Amniotic stem cell (primary cell): ENCODE measurements at regions not wholly inside any gene's neighbourhood (a gene's known extent, or its start where the extent isn't known, plus 50 kb on each side); places are given as distances from the start of the nearest gene placed in this dataset.

Experiments used
- DNase-seq: peaks from one replicate; lab custom pipeline; 2025; lab: John Stamatoyannopoulos, UW

- DNase-seq = no peak
These were observed 359.4 kb downstream of the MZT1 start for GRCh38 chr13:72368031-72368430.

GRCh38 chr13:72346716-72347115 lies 380.7 kb downstream of the MZT1 start:
- no peak for DNase-seq

GRCh38 chr13:72342364-72342763 lies 385.1 kb downstream of the MZT1 start:
- no peak for DNase-seq

- no peak for DNase-seq
These were observed 385.5 kb downstream of the MZT1 start for GRCh38 chr13:72341904-72342303.

- DNase-seq = no peak
These were observed 409.9 kb downstream of the MZT1 start for GRCh38 chr13:72317346-72318109.

- no peak for DNase-seq
These were observed 410.7 kb downstream of the MZT1 start for GRCh38 chr13:72316716-72317115.

- DNase-seq = no peak
These were observed 412.1 kb downstream of the MZT1 start for GRCh38 chr13:72315312-72315711.

- DNase-seq = no peak
These were observed 413.2 kb downstream of the MZT1 start for GRCh38 chr13:72314210-72314609.

GRCh38 chr13:72313546-72313945 lies 413.9 kb downstream of the MZT1 start:
- DNase-seq = no peak

- DNase-seq = no peak
These were observed 423.3 kb downstream of the MZT1 start for GRCh38 chr13:72303941-72304746.

GRCh38 chr13:72296246-72296645 lies 429.2 kb upstream of the DACH1 start:
- no peak for DNase-seq

GRCh38 chr13:72295153-72295552 lies 428.1 kb upstream of the DACH1 start:
- DNase-seq = no peak

GRCh38 chr13:72293206-72293605 lies 426.2 kb upstream of the DACH1 start:
- DNase-seq = no peak

GRCh38 chr13:72290962-72291681 lies 424.1 kb upstream of the DACH1 start:
- DNase-seq = no peak

- DNase-seq = no peak
These were observed 419.4 kb upstream of the DACH1 start for GRCh38 chr13:72286421-72286820.

GRCh38 chr13:72284791-72285190 lies 417.8 kb upstream of the DACH1 start:
- no peak for DNase-seq

GRCh38 chr13:72261732-72262131 lies 394.7 kb upstream of the DACH1 start:
- DNase-seq = no peak

- DNase-seq = no peak
These were observed 392.5 kb upstream of the DACH1 start for GRCh38 chr13:72259528-72259927.

- no peak for DNase-seq
These were observed 391.5 kb upstream of the DACH1 start for GRCh38 chr13:72258340-72258981.

- no peak for DNase-seq
These were observed 388.9 kb upstream of the DACH1 start for GRCh38 chr13:72255908-72256307.

- DNase-seq = no peak
These were observed 386.8 kb upstream of the DACH1 start for GRCh38 chr13:72253754-72254153.

- DNase-seq = no peak
These were observed 379.4 kb upstream of the DACH1 start for GRCh38 chr13:72246396-72246795.
